GM12865 (cell line): ENCODE measurements at regions not wholly inside any gene's neighbourhood (a gene's known extent, or its start where the extent isn't known, plus 50 kb on each side); places are given as distances from the start of the nearest gene placed in this dataset.

Experiments
- DNase-seq: peaks from one replicate; pipeline ENCODE4 v3.0.0; 2010; ENCODE audit warnings: low read depth
- H3K4me3 ChIP-seq: 2 replicates; pipeline ENCODE4 v1.5.1; 2011; ENCODE audit warnings: mild to moderate bottlenecking, low read depth, low read length, control low read depth
- TF ChIP-seq, protein P1 (sequence below): IDR thresholded peaks from 2 replicates; pipeline ENCODE4 v1.5.1; 2011; ENCODE audit warnings: low read length, control low read depth, low read depth, inconsistent platforms; ENCODE audit not compliant: insufficient read depth; ENCODE audit errors: missing control alignments

DNA sequence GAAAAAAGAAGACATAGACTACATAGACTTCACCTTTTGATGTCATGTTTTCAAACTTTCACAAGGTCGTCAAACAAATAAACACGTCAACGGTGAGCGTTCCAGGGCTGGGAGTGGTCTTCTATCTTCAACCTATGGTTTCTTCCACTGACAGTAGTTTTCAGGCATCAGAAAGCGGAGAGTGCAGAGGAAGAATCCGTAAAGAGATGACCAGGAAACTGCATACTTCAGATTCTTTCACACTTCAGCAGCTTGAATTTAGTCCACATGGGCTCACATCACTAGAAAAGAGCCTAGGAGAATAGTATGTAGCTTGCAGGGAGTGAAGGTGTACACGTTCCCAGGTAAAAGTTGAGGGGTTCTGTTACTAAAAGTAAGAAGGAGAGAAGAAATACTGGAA is 58.5 kb downstream of the NPY1R start:
- H3K4me3 ChIP-seq = no peak overlapping the region
- no peak for DNase-seq
- TF ChIP-seq, protein P1, sequence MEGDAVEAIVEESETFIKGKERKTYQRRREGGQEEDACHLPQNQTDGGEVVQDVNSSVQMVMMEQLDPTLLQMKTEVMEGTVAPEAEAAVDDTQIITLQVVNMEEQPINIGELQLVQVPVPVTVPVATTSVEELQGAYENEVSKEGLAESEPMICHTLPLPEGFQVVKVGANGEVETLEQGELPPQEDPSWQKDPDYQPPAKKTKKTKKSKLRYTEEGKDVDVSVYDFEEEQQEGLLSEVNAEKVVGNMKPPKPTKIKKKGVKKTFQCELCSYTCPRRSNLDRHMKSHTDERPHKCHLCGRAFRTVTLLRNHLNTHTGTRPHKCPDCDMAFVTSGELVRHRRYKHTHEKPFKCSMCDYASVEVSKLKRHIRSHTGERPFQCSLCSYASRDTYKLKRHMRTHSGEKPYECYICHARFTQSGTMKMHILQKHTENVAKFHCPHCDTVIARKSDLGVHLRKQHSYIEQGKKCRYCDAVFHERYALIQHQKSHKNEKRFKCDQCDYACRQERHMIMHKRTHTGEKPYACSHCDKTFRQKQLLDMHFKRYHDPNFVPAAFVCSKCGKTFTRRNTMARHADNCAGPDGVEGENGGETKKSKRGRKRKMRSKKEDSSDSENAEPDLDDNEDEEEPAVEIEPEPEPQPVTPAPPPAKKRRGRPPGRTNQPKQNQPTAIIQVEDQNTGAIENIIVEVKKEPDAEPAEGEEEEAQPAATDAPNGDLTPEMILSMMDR = no peak

GRCh38 chr4:163273203-163273602 is 59.2 kb downstream of the NPY1R start:
- no peak overlapping the region for H3K4me3 ChIP-seq
- TF ChIP-seq, protein P1 = no peak
- no peak for DNase-seq

- H3K4me3 ChIP-seq = no peak overlapping the region
- TF ChIP-seq, protein P1 = no peak
- DNase-seq = no peak
These were observed 60.8 kb downstream of the NPY1R start for GRCh38 chr4:163271555-163272127.

DNA sequence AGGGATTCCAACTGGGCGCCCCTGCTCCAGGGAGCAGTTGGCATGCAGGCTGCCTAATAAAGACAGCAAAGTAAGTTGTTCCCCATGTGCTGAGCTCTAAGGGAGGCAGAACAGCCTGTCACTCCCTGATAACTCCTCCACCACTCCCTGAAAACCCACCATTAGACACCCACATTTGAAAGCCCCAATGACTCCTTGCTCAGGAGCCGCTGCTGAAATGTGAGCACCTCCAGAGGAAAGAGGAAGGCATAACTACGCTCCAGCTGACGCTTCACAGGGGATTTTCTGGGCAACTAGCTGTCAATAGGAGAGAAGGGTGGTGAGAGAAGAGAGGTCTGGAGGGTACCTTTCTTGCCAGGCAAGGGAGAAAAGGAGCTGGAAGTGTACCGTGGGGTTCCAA is 62.5 kb downstream of the NPY1R start:
- TF ChIP-seq, protein P1 = no peak
- no peak for DNase-seq

DNA sequence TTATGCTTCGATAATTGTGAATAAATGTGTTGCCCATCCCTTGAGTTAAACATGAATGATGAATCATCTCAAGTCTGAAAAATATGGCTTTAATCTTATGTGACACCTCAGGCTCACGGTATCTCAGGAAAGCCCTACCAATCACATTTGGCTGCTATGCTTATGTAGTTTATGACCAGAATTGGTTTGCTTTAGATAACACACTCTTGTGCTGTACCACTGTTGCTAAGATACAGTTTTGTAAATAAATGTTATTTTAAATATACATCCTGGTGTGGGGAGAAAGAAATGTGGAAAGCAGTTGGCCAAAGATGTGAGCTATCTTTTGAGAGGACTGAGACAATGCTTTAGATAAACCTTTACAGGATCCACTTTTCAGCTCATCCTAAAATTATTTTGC is 63.2 kb downstream of the NPY1R start:
- TF ChIP-seq, protein P1 = no peak
- H3K4me3 ChIP-seq = no peak overlapping the region
- DNase-seq = no peak

More for the DNA sequence above, 62.5 kb downstream of the NPY1R start:
- no peak overlapping the region for H3K4me3 ChIP-seq

DNA sequence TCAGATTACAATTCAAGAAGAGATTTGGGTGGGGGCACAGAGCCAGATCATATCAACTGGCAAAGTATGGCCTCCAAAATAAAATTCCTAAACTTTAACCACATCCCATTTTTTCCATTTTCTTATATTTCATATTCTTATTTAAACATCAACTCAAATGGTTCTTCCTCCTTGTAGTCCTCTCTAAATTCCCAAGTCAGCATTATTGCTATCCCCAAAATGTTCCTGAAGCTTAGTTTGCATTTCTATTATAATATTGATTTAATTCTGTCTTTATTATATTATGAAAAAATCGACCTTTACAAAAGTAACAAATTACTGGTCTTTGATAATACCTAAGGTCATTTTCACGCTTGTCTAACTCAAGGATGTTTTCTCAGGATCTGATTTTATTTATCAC is 67.5 kb downstream of the NPY1R start:
- H3K4me3 ChIP-seq = no peak overlapping the region
- DNase-seq = no peak
- TF ChIP-seq, protein P1 = no peak

DNA sequence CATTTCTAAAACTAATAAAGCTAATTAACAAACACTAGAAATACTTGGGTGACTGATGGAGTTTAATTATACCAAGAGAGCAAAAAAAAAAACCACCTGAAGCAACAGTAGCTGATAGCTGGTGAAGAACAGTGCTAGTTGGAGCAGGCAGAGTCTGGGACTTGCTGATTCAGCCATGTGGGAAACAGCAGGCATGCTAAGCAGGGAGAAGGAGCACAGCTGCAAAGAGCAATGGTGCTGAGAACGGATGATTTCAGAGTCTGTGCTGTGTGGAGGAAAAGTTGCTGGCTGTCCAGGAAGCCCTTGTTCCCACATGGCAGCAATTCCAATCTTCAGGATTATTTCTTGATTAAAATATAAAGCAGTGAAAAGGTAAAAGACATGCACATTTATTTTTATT is 68.8 kb downstream of the NPY1R start:
- TF ChIP-seq, protein P1 = no peak
- no peak overlapping the region for H3K4me3 ChIP-seq
- DNase-seq = no peak
